ENCODE measurements at regions not wholly inside any gene's neighbourhood (a gene's known extent, or its start where the extent isn't known, plus 50 kb on each side); places are given as distances from the start of the nearest gene placed in this dataset.

- Histone ChIP-seq H3K36me3 (ENCODE audit: control insufficient read depth, insufficient read depth, low read length) (no peaks in the 10 kb centered on the region), H3K4me3 (ENCODE audit: low read depth, low read length) (no peak overlapping the region)
These were observed 209.2 kb downstream of the C12orf75 start for GRCh38 chr12:105539735-105540134.

GRCh38 chr12:105547786-105548185 lies 217.3 kb downstream of the C12orf75 start:
- Histone ChIP-seq H3K4me1 (peaks cover 23% of the 10 kb centered on the region), H2AFZ (no peak overlapping the region), H3K4me2 (ENCODE audit: low read length) (no peak overlapping the region), H3K27ac (no peak overlapping the region), H3K9me3 (ENCODE audit: control insufficient read depth, low read length) (no peaks in the 10 kb centered on the region), H3K9ac (no peak overlapping the region), H3K79me2 (no peaks in the 10 kb centered on the region), H3K4me3 (ENCODE audit: low read depth, low read length) (no peak overlapping the region), H3K36me3 (ENCODE audit: control insufficient read depth, insufficient read depth, low read length) (no peaks in the 10 kb centered on the region), H3K27me3 (ENCODE audit: control insufficient read depth, insufficient read depth, low read length) (no peaks in the 10 kb centered on the region)
- TF ChIP-seq CTCF (IDR thresholded peaks at IDR 0.05): no peak

More at GRCh38 chr12:105539735-105540134, 209.2 kb downstream of the C12orf75 start:
- no peak overlapping the region for H3K4me2 ChIP-seq (ENCODE audit: low read length)
- no peak overlapping the region for H3K9ac ChIP-seq
- no peak overlapping the region for H2AFZ ChIP-seq
- peaks cover 4% of the 10 kb centered on the region for H3K4me1 ChIP-seq
- peaks cover 3% of the 10 kb centered on the region for H3K9me3 ChIP-seq (ENCODE audit: control insufficient read depth, low read length)
- no peaks in the 10 kb centered on the region for H3K79me2 ChIP-seq
- no peaks in the 10 kb centered on the region for H3K27me3 ChIP-seq (ENCODE audit: control insufficient read depth, insufficient read depth, low read length)
- H3K27ac ChIP-seq: no peak overlapping the region
- no peak for TF ChIP-seq CTCF (IDR thresholded peaks at IDR 0.05)

GRCh38 chr12:105548626-105549025 lies 218.1 kb downstream of the C12orf75 start:
- Histone ChIP-seq H2AFZ (no peak overlapping the region), H3K9me3 (ENCODE audit: control insufficient read depth, low read length) (no peaks in the 10 kb centered on the region), H3K36me3 (ENCODE audit: control insufficient read depth, insufficient read depth, low read length) (no peaks in the 10 kb centered on the region), H3K27me3 (ENCODE audit: control insufficient read depth, insufficient read depth, low read length) (no peaks in the 10 kb centered on the region), H3K4me1 (peaks cover 31% of the 10 kb centered on the region), H3K9ac (no peak overlapping the region), H3K79me2 (no peaks in the 10 kb centered on the region), H3K4me2 (ENCODE audit: low read length) (no peak overlapping the region), H3K4me3 (ENCODE audit: low read depth, low read length) (no peak overlapping the region), H3K27ac (no peak overlapping the region)
- TF ChIP-seq CTCF (IDR thresholded peaks at IDR 0.05): no peak

GRCh38 chr12:105552056-105552455 lies 221.6 kb downstream of the C12orf75 start:
- H3K4me1 ChIP-seq: peaks cover 51% of the 10 kb centered on the region
- no peak overlapping the region for H2AFZ ChIP-seq
- no peaks in the 10 kb centered on the region for H3K36me3 ChIP-seq (ENCODE audit: control insufficient read depth, insufficient read depth, low read length)
- no peaks in the 10 kb centered on the region for H3K79me2 ChIP-seq
- no peak for TF ChIP-seq CTCF (IDR thresholded peaks at IDR 0.05)
- peak overlapping the region; percentile 82 for H3K27ac ChIP-seq
- no peak overlapping the region for H3K4me3 ChIP-seq (ENCODE audit: low read depth, low read length)
- no peak overlapping the region for H3K9ac ChIP-seq
- H3K9me3 ChIP-seq (ENCODE audit: control insufficient read depth, low read length): no peaks in the 10 kb centered on the region
- no peak overlapping the region for H3K4me2 ChIP-seq (ENCODE audit: low read length)
- no peaks in the 10 kb centered on the region for H3K27me3 ChIP-seq (ENCODE audit: control insufficient read depth, insufficient read depth, low read length)

- no peak overlapping the region for H3K9ac ChIP-seq
- peak overlapping the region; percentile 82 for H3K27ac ChIP-seq
- H3K9me3 ChIP-seq (ENCODE audit: control insufficient read depth, low read length): no peaks in the 10 kb centered on the region
- TF ChIP-seq CTCF (IDR thresholded peaks at IDR 0.05): no peak
- H3K4me2 ChIP-seq (ENCODE audit: low read length): peak overlapping the region; percentile 42
- no peaks in the 10 kb centered on the region for H3K27me3 ChIP-seq (ENCODE audit: control insufficient read depth, insufficient read depth, low read length)
- no peaks in the 10 kb centered on the region for H3K36me3 ChIP-seq (ENCODE audit: control insufficient read depth, insufficient read depth, low read length)
- H3K79me2 ChIP-seq: no peaks in the 10 kb centered on the region
- H3K4me1 ChIP-seq: peaks cover 49% of the 10 kb centered on the region
- H3K4me3 ChIP-seq (ENCODE audit: low read depth, low read length): peak overlapping the region; percentile 19
- peak overlapping the region; percentile 56 for H2AFZ ChIP-seq
These were observed 223.8 kb downstream of the C12orf75 start for GRCh38 chr12:105554223-105554678.
